ENCODE measurements at regions not wholly inside any gene's neighbourhood (a gene's known extent, or its start where the extent isn't known, plus 50 kb on each side); places are given as distances from the start of the nearest gene placed in this dataset.

DNA sequence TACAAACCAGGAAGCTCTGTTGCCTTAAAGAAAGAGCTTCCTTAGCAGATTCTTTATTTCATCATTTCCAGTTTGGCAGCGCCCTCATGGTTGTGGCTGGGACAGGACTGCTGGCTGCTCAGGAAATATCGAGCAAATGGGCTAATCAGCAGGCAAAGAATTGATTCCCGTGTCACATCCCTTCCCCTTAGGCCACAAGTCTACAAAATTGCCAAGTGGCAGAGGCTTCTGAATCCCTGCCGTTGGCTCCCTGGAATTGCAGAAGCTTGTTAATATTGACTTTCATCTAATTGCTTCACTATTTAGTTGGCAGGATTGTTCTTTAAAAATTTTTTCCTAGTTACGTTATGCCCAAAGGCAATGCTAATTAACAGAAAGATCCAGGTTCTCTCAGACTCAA, 456.3 kb upstream of the ERCC4 start:
- Histone ChIP-seq H3K79me2 (ENCODE audit: insufficient read depth, low read length) (no peaks in the 10 kb centered on the region), H3K4me3 (replicated peaks in 1 of 3; ENCODE audit: low read depth in 2 of 3, low read length in 3 of 3) (no peak overlapping the region), H2AFZ (ENCODE audit: insufficient read depth, low read depth, low read length, poor library complexity, severe bottlenecking) (no peak overlapping the region), H3K36me3 (replicated peaks in 1 of 2; ENCODE audit: control insufficient read depth in 1 of 2, insufficient read depth in 2 of 2, low read length in 2 of 2) (no peaks in the 10 kb centered on the region), H3K4me1 (ENCODE audit: control insufficient read depth in 1 of 2, insufficient read depth in 2 of 2, low read length in 2 of 2) (no peaks in the 10 kb centered on the region), H4K20me1 (ENCODE audit: insufficient read depth, low read length) (no peaks in the 10 kb centered on the region), H3K27me3 (ENCODE audit: control insufficient read depth in 2 of 2, insufficient read depth in 2 of 2, low read length in 2 of 2) (no peaks in the 10 kb centered on the region), H3K9me3 (replicated peaks in 1 of 2; ENCODE audit: control insufficient read depth in 1 of 2, insufficient read depth in 1 of 2, low read length in 2 of 2) (no peaks in the 10 kb centered on the region), H3K4me2 (replicated peaks; ENCODE audit: extremely low read depth, low read length, poor library complexity, severe bottlenecking) (no peak overlapping the region), H3K9ac (ENCODE audit: insufficient read depth, low read length, poor library complexity, severe bottlenecking) (no peak overlapping the region), H3K27ac (ENCODE audit: low read depth in 1 of 2, low read length in 2 of 2) (no peak overlapping the region)
- no peak overlapping the region for H3K4me3 Mint-ChIP-seq
- peaks cover 0 to 3% (median 2%) of the 10 kb centered on the region in 3 donors for H3K27me3 Mint-ChIP-seq (ENCODE audit: low read depth in 3 of 3)
- no peak for DNase-seq
- TF ChIP-seq, protein P1, sequence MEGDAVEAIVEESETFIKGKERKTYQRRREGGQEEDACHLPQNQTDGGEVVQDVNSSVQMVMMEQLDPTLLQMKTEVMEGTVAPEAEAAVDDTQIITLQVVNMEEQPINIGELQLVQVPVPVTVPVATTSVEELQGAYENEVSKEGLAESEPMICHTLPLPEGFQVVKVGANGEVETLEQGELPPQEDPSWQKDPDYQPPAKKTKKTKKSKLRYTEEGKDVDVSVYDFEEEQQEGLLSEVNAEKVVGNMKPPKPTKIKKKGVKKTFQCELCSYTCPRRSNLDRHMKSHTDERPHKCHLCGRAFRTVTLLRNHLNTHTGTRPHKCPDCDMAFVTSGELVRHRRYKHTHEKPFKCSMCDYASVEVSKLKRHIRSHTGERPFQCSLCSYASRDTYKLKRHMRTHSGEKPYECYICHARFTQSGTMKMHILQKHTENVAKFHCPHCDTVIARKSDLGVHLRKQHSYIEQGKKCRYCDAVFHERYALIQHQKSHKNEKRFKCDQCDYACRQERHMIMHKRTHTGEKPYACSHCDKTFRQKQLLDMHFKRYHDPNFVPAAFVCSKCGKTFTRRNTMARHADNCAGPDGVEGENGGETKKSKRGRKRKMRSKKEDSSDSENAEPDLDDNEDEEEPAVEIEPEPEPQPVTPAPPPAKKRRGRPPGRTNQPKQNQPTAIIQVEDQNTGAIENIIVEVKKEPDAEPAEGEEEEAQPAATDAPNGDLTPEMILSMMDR (IDR thresholded peaks at IDR 0.05): no peak
- H3K36me3 Mint-ChIP-seq: no peaks in the 10 kb centered on the region
- intact Hi-C loops (cut with micrococcal nuclease): no loop called here
- peaks cover 0 to 5% (median 3%) of the 10 kb centered on the region in 7 donors for H3K9me3 Mint-ChIP-seq
- H3K4me1 Mint-ChIP-seq: no peaks in the 10 kb centered on the region
- 70% methylated on average over 2 of the region's 5 CpGs for WGBS (ENCODE audit: insufficient coverage)
- no peak overlapping the region for H3K27ac Mint-ChIP-seq

DNA sequence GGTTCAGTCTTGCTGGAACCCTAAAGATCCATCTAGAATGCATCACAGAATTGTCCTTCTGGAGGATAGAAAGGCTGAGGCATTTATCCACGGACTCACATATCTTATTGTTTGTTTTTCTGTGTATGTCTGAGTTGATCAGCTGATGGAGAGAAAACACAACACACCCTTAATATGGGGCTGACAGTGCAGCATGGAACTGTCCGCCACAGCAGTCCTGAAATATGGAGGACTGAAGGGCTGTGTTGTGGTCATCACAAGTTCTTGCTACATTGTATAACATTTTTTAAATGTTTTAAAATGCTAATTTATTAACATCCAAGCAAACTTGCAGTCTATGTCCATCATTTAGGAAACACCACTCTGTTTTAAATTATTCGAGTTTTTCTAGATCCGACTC, 448.9 kb upstream of the ERCC4 start:
- no peak overlapping the region for H3K27ac ChIP-seq (ENCODE audit: low read depth in 1 of 2, low read length in 2 of 2)
- H3K9me3 Mint-ChIP-seq: peaks cover 0 to 9% (median 5%) of the 10 kb centered on the region in 7 donors
- intact Hi-C loops (cut with micrococcal nuclease): no loop called here
- H3K4me3 ChIP-seq (replicated peaks in 1 of 3; ENCODE audit: low read depth in 2 of 3, low read length in 3 of 3): no peak overlapping the region
- H3K4me2 ChIP-seq (replicated peaks; ENCODE audit: extremely low read depth, low read length, poor library complexity, severe bottlenecking): no peak overlapping the region
- H3K4me3 Mint-ChIP-seq: no peak overlapping the region
- peaks cover 0 to 4% (median 3%) of the 10 kb centered on the region in 3 donors for H3K27me3 Mint-ChIP-seq (ENCODE audit: low read depth in 3 of 3)
- no peaks in the 10 kb centered on the region for H3K36me3 Mint-ChIP-seq
- H3K4me1 Mint-ChIP-seq: no peaks in the 10 kb centered on the region
- H4K20me1 ChIP-seq (ENCODE audit: insufficient read depth, low read length): no peaks in the 10 kb centered on the region
- TF ChIP-seq, protein P1 (IDR thresholded peaks at IDR 0.05): no peak
- no peaks in the 10 kb centered on the region for H3K36me3 ChIP-seq (replicated peaks in 1 of 2; ENCODE audit: control insufficient read depth in 1 of 2, insufficient read depth in 2 of 2, low read length in 2 of 2)
- WGBS (ENCODE audit: insufficient coverage): no CpG with 5 or more reads among the region's 4 CpGs
- DNase-seq: no peak
- H2AFZ ChIP-seq (ENCODE audit: insufficient read depth, low read depth, low read length, poor library complexity, severe bottlenecking): no peak overlapping the region
- no peaks in the 10 kb centered on the region for H3K79me2 ChIP-seq (ENCODE audit: insufficient read depth, low read length)
- H3K27me3 ChIP-seq (ENCODE audit: control insufficient read depth in 2 of 2, insufficient read depth in 2 of 2, low read length in 2 of 2): no peaks in the 10 kb centered on the region
- no peak overlapping the region for H3K27ac Mint-ChIP-seq
- H3K4me1 ChIP-seq (ENCODE audit: control insufficient read depth in 1 of 2, insufficient read depth in 2 of 2, low read length in 2 of 2): no peaks in the 10 kb centered on the region
- H3K9ac ChIP-seq (ENCODE audit: insufficient read depth, low read length, poor library complexity, severe bottlenecking): no peak overlapping the region
- H3K9me3 ChIP-seq (replicated peaks in 1 of 2; ENCODE audit: control insufficient read depth in 1 of 2, insufficient read depth in 1 of 2, low read length in 2 of 2): no peaks in the 10 kb centered on the region

Measured in CD14-positive monocyte (primary cell).